ENCODE measurements at regions not wholly inside any gene's neighbourhood (a gene's known extent, or its start where the extent isn't known, plus 50 kb on each side); places are given as distances from the start of the nearest gene placed in this dataset.
A peak's percentile ranks its signal among the peaks of the same experiment; 100 is the strongest.

- H3K4me1 ChIP-seq = peaks cover 6 to 19% (median 17%) of the 10 kb centered on the region in 4 donors
- H3K4me3 ChIP-seq = no peak overlapping the region
- intact Hi-C loops (cut with DNase I) = no loop called here
- H3K27me3 ChIP-seq = no peaks in the 10 kb centered on the region
- H3K27ac ChIP-seq (replicated peaks in 1 of 4) = no peak overlapping the region
- WGBS = 89% methylated on average over 6 of the region's 6 CpGs
- DNase-seq (ENCODE audit: extremely low spot score) = no peak
- no peaks in the 10 kb centered on the region for H3K36me3 ChIP-seq
- TF ChIP-seq POLR2AphosphoS5 (IDR thresholded peaks at IDR 0.05) = no peak
- no peak for TF ChIP-seq EP300 (IDR thresholded peaks at IDR 0.05)
- no peak for TF ChIP-seq POLR2A (IDR thresholded peaks at IDR 0.05; ENCODE audit: low read depth)
- TF ChIP-seq, protein P1, sequence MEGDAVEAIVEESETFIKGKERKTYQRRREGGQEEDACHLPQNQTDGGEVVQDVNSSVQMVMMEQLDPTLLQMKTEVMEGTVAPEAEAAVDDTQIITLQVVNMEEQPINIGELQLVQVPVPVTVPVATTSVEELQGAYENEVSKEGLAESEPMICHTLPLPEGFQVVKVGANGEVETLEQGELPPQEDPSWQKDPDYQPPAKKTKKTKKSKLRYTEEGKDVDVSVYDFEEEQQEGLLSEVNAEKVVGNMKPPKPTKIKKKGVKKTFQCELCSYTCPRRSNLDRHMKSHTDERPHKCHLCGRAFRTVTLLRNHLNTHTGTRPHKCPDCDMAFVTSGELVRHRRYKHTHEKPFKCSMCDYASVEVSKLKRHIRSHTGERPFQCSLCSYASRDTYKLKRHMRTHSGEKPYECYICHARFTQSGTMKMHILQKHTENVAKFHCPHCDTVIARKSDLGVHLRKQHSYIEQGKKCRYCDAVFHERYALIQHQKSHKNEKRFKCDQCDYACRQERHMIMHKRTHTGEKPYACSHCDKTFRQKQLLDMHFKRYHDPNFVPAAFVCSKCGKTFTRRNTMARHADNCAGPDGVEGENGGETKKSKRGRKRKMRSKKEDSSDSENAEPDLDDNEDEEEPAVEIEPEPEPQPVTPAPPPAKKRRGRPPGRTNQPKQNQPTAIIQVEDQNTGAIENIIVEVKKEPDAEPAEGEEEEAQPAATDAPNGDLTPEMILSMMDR (IDR thresholded peaks at IDR 0.05) = no peak
- H3K9me3 ChIP-seq = no peaks in the 10 kb centered on the region
Measured at GRCh38 chr4:3382251-3382650, 59.5 kb upstream of the HGFAC start.

DNA sequence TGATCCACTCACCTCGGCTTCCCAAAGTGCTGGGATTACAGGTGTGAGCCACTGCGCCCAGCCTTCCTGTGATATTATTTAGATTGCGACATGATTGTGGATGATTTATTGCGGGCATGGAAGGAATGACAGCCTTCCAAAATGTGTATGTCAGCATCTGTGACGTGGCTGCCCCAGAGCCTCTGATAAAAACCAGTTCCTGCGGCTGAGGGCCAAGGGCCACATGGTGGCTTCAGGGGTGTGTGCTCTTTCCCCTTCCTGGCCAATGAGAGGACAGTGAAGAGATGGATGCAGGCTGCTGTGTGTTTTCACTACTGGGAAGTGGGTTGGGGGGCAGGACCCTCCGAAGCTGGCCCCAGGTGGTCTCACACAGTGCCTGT is 57.4 kb upstream of the HGFAC start:
- no peak for DNase-seq (ENCODE audit: extremely low spot score)
- H3K27me3 ChIP-seq = no peaks in the 10 kb centered on the region
- peak overlapping the region in 3 of 4 donors; percentile 57 to 73 (median 66) for H3K27ac ChIP-seq (replicated peaks in 1 of 4)
- H3K9me3 ChIP-seq = no peaks in the 10 kb centered on the region
- 87% methylated on average over 7 of the region's 7 CpGs for WGBS
- H3K4me1 ChIP-seq = peaks cover 22 to 40% (median 39%) of the 10 kb centered on the region in 4 donors
- intact Hi-C loops (cut with DNase I) = no loop called here
- peak overlapping the region in 2 of 4 donors; percentile 26 to 37 for H3K4me3 ChIP-seq
- TF ChIP-seq POLR2AphosphoS5 (IDR thresholded peaks at IDR 0.05) = no peak
- TF ChIP-seq POLR2A (IDR thresholded peaks at IDR 0.05; ENCODE audit: low read depth) = no peak
- no peak for TF ChIP-seq EP300 (IDR thresholded peaks at IDR 0.05)
- TF ChIP-seq, protein P1 (IDR thresholded peaks at IDR 0.05) = no peak
- H3K36me3 ChIP-seq = no peaks in the 10 kb centered on the region

- TF ChIP-seq, protein P1 (IDR thresholded peaks at IDR 0.05) = no peak
- no peak for TF ChIP-seq POLR2A (IDR thresholded peaks at IDR 0.05; ENCODE audit: low read depth)
- peak; percentile 27 to 36 for TF ChIP-seq POLR2AphosphoS5 (IDR thresholded peaks at IDR 0.05)
- no peak for DNase-seq (ENCODE audit: extremely low spot score)
- Histone ChIP-seq H3K27ac (replicated peaks in 1 of 4) (peak overlapping the region; percentile 15 to 73 (median 62)), H3K4me3 (peak overlapping the region; percentile 21 to 37 (median 24)), H3K36me3 (no peaks in the 10 kb centered on the region), H3K4me1 (peaks cover 22 to 46% (median 43%) of the 10 kb centered on the region in 4 donors), H3K9me3 (no peaks in the 10 kb centered on the region), H3K27me3 (no peaks in the 10 kb centered on the region)
- intact Hi-C loops (cut with DNase I) = no loop called here
- WGBS = 84% methylated on average over 22 of the region's 35 CpGs
Measured at GRCh38 chr4:3384771-3385710, 56.7 kb upstream of the HGFAC start.

GRCh38 chr4:3385711-3386420 is 55.9 kb upstream of the HGFAC start:
- Histone ChIP-seq H3K27me3 (no peaks in the 10 kb centered on the region), H3K4me3 (peak overlapping the region in 2 of 4 donors; percentile 26 to 37), H3K4me1 (peaks cover 22 to 48% (median 43%) of the 10 kb centered on the region in 4 donors), H3K36me3 (no peaks in the 10 kb centered on the region), H3K9me3 (no peaks in the 10 kb centered on the region), H3K27ac (replicated peaks in 1 of 4) (peak overlapping the region; percentile 15 to 73 (median 62))
- intact Hi-C loops (cut with DNase I) = no loop called here
- TF ChIP-seq, protein P1 (IDR thresholded peaks at IDR 0.05) = no peak
- TF ChIP-seq POLR2A (IDR thresholded peaks at IDR 0.05; ENCODE audit: low read depth) = no peak
- TF ChIP-seq EP300 (IDR thresholded peaks at IDR 0.05) = no peak
- no peak for TF ChIP-seq POLR2AphosphoS5 (IDR thresholded peaks at IDR 0.05)
- DNase-seq (ENCODE audit: extremely low spot score) = no peak
- WGBS = 90% methylated on average over 17 of the region's 21 CpGs
